HEK293 (cell line): ENCODE measurements at regions not wholly inside any gene's neighbourhood (a gene's known extent, or its start where the extent isn't known, plus 50 kb on each side); places are given as distances from the start of the nearest gene placed in this dataset.

Experiments used
- CTCF ChIA-PET: fragments of 350-600 bp; formaldehyde crosslinking; extraction: SDS; loops from one replicate; lab custom pipeline; 2021; ENCODE audit warnings: antibody characterized with exemption; lab: Yijun Ruan, JAX
- POLR2A ChIA-PET: fragments of 300-600 bp; formaldehyde crosslinking; extraction: SDS; loops from one replicate; lab custom pipeline; 2020; ENCODE audit warnings: antibody characterized with exemption, inconsistent platforms; lab: Yijun Ruan, JAX
- H3K27ac ChIP-seq: fragments of 200-500 bp; sonication (Bioruptor generic); 2 replicates; pipeline ENCODE4 v1.5.1; 2014; ENCODE audit warnings: low read depth, low read length, control low read depth, inconsistent platforms; ENCODE audit errors: extremely low read depth
- H3K36me3 ChIP-seq, 2 experiments: fragments of 200-500 bp in 1 of 2; sonication (Bioruptor generic) in 1 of 2; 1 replicate in 1 of 2; 2 replicates in 1 of 2; pipeline ENCODE4 v1.5.1; 2014 to 2017; ENCODE audit warnings: inconsistent platforms in 2 of 2, low read length in 2 of 2; ENCODE audit not compliant: control insufficient read depth in 2 of 2, insufficient read depth in 1 of 2
- H3K4me1 ChIP-seq: fragments of 200-500 bp; sonication (Bioruptor generic); 2 replicates; pipeline ENCODE4 v1.5.1; 2014; ENCODE audit warnings: mild to moderate bottlenecking, low read length, inconsistent platforms; ENCODE audit not compliant: control insufficient read depth, insufficient read depth
- H3K4me3 ChIP-seq: 2 replicates; pipeline ENCODE4 v1.5.1; 2011; ENCODE audit warnings: low read depth, mild to moderate bottlenecking, control low read depth, low read length, moderate library complexity
- H3K9me3 ChIP-seq: fragments of 200-500 bp; sonication (Bioruptor generic); 2 replicates; pipeline ENCODE4 v1.5.1; 2014; ENCODE audit warnings: low read depth, low read length, inconsistent platforms; ENCODE audit not compliant: control insufficient read depth, insufficient read depth
- MZF1 ChIP-seq: fragments of 450-650 bp; formaldehyde crosslinking; IDR thresholded peaks from 2 replicates; pipeline ENCODE4 v1.5.1; 2017; ENCODE audit warnings: missing biosample characterization, missing genetic modification characterization, borderline replicate concordance
- PRDM4 ChIP-seq: fragments of 450-650 bp; formaldehyde crosslinking; IDR thresholded peaks from 2 replicates; pipeline ENCODE4 v1.5.1; 2017; ENCODE audit warnings: missing biosample characterization, missing genetic modification characterization
- SALL2 ChIP-seq: fragments of 450-650 bp; formaldehyde crosslinking; IDR thresholded peaks from 2 replicates; pipeline ENCODE4 v1.5.0; 2017; ENCODE audit warnings: missing biosample characterization, mild to moderate bottlenecking, missing genetic modification characterization, borderline replicate concordance
- SP7 ChIP-seq: fragments of 450-650 bp; formaldehyde crosslinking; IDR thresholded peaks from 2 replicates; pipeline ENCODE4 v1.5.1; 2016; ENCODE audit warnings: missing biosample characterization, missing genetic modification characterization
- WT1 ChIP-seq: fragments of 450-650 bp; formaldehyde crosslinking; IDR thresholded peaks from 2 replicates; pipeline ENCODE4 v1.5.1; 2016; ENCODE audit warnings: missing biosample characterization, missing genetic modification characterization
- ZBTB8A ChIP-seq: fragments of 450-650 bp; formaldehyde crosslinking; IDR thresholded peaks from 2 replicates; pipeline ENCODE4 v1.5.1; 2016; ENCODE audit warnings: missing biosample characterization, missing genetic modification characterization
- ZEB2 ChIP-seq: fragments of 450-650 bp; formaldehyde crosslinking; IDR thresholded peaks from 2 replicates; pipeline ENCODE4 v1.5.1; 2016; ENCODE audit warnings: missing biosample characterization, missing genetic modification characterization
- ZFHX2 ChIP-seq: fragments of 450-650 bp; formaldehyde crosslinking; conservative IDR thresholded peaks from 2 replicates; pipeline ENCODE4 v1.5.1; 2016; ENCODE audit warnings: missing biosample characterization, missing genetic modification characterization
- ZNF121 ChIP-seq: fragments of 450-650 bp; formaldehyde crosslinking; IDR thresholded peaks from 2 replicates; pipeline ENCODE4 v1.5.1; 2016; ENCODE audit warnings: missing biosample characterization, missing genetic modification characterization
- ZNF169 ChIP-seq: fragments of 450-650 bp; formaldehyde crosslinking; IDR thresholded peaks from 2 replicates; pipeline ENCODE4 v1.5.1; 2016; ENCODE audit warnings: missing biosample characterization, missing genetic modification characterization
- ZNF248 ChIP-seq: fragments of 450-650 bp; formaldehyde crosslinking; IDR thresholded peaks from 2 replicates; pipeline ENCODE4 v1.5.1; 2017; ENCODE audit warnings: missing biosample characterization, missing genetic modification characterization
- ZNF292 ChIP-seq: fragments of 450-650 bp; formaldehyde crosslinking; IDR thresholded peaks from 2 replicates; pipeline ENCODE4 v1.5.1; 2016; ENCODE audit warnings: low read depth, missing biosample characterization, missing genetic modification characterization, borderline replicate concordance
- ZNF404 ChIP-seq: fragments of 450-650 bp; formaldehyde crosslinking; IDR thresholded peaks from 2 replicates; pipeline ENCODE4 v1.5.1; 2017; ENCODE audit warnings: missing biosample characterization, missing genetic modification characterization
- ZNF426 ChIP-seq: fragments of 450-650 bp; formaldehyde crosslinking; IDR thresholded peaks from 2 replicates; pipeline ENCODE4 v1.5.1; 2017; ENCODE audit warnings: missing biosample characterization, missing genetic modification characterization, mild to moderate bottlenecking, inconsistent platforms, moderate library complexity
- ZNF48 ChIP-seq: fragments of 450-650 bp; formaldehyde crosslinking; IDR thresholded peaks from 2 replicates; pipeline ENCODE4 v1.5.1; 2016; ENCODE audit warnings: missing biosample characterization, missing genetic modification characterization
- ZNF555 ChIP-seq: fragments of 450-650 bp; formaldehyde crosslinking; conservative IDR thresholded peaks from 2 replicates; pipeline ENCODE4 v1.5.1; 2017; ENCODE audit warnings: missing biosample characterization, mild to moderate bottlenecking, missing genetic modification characterization, inconsistent platforms
- ZNF830 ChIP-seq: fragments of 450-650 bp; IDR thresholded peaks from 2 replicates; pipeline ENCODE4 v1.5.0; 2018; ENCODE audit warnings: missing biosample characterization, missing genetic modification characterization, low read depth, mild to moderate bottlenecking, moderate library complexity
- TF ChIP-seq, protein P1 (sequence below): fragments of 450-650 bp; formaldehyde crosslinking; IDR thresholded peaks from 2 replicates; pipeline ENCODE4 v1.5.1; 2016; ENCODE audit warnings: missing biosample characterization, missing genetic modification characterization
- TF ChIP-seq, protein P2 (sequence below): fragments of 450-650 bp; formaldehyde crosslinking; IDR thresholded peaks from 2 replicates; pipeline ENCODE4 v1.5.1; 2016; ENCODE audit warnings: missing biosample characterization, missing genetic modification characterization

DNA sequence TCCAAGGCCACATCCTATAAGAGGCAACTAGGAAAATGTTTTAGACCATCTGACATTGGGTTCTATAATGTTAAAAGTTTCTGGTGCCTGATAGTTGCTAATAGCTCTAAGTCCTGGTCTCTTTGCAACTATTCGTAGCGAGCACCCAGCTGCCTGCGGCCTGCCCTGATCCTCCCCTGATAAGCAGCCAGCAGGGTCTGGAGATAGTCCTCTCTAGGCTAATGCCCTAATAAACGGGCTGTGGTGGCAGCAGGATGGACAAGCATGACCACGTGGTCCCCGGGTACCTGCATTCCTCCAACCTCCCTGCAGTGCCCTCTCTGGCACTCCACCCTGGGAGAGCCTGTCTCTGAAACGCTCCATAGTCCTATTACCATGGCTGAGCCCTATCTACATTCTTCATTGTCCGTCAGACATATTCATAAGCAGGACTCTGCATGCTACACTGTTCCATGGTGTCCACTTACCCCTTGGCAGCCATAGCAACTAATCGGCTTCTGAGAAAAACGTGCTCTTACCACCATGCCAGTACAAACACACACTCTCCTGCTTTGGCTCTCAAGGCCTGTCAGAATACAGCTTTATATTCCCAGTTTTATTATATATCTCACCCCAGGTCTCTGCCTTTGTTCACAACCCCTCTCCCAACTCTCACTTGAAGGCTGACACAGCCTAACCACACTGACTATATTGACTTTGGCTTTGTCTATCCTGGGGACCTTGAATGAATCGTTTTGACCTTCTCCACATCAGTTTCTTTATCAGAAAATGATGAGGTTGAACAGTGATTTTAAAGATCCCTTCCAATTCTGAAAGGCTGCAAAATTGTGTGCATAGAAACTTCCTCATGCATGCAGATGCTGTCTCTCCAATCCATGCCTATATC lies 49.9 kb upstream of the DAPK1 start:
- ChIA-PET POLR2A (interaction anchor here (0.7 kb wide), 1 partner anchor 24 kb away, joined by 3 read pairs; no protein-coding TSS in a partner anchor), CTCF (interaction anchor here (0.6 kb wide), 1 partner anchor 254 kb away, joined by 3 read pairs; no protein-coding TSS in a partner anchor)
- Histone ChIP-seq H3K36me3 (no peaks in the 10 kb centered on the region), H3K4me1 (no peaks in the 10 kb centered on the region), H3K9me3 (no peaks in the 10 kb centered on the region), H3K4me3 (no peak overlapping the region), H3K27ac (no peak overlapping the region)
- TF ChIP-seq, protein P1, sequence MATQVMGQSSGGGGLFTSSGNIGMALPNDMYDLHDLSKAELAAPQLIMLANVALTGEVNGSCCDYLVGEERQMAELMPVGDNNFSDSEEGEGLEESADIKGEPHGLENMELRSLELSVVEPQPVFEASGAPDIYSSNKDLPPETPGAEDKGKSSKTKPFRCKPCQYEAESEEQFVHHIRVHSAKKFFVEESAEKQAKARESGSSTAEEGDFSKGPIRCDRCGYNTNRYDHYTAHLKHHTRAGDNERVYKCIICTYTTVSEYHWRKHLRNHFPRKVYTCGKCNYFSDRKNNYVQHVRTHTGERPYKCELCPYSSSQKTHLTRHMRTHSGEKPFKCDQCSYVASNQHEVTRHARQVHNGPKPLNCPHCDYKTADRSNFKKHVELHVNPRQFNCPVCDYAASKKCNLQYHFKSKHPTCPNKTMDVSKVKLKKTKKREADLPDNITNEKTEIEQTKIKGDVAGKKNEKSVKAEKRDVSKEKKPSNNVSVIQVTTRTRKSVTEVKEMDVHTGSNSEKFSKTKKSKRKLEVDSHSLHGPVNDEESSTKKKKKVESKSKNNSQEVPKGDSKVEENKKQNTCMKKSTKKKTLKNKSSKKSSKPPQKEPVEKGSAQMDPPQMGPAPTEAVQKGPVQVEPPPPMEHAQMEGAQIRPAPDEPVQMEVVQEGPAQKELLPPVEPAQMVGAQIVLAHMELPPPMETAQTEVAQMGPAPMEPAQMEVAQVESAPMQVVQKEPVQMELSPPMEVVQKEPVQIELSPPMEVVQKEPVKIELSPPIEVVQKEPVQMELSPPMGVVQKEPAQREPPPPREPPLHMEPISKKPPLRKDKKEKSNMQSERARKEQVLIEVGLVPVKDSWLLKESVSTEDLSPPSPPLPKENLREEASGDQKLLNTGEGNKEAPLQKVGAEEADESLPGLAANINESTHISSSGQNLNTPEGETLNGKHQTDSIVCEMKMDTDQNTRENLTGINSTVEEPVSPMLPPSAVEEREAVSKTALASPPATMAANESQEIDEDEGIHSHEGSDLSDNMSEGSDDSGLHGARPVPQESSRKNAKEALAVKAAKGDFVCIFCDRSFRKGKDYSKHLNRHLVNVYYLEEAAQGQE (tag by site-specific recombination) = no peak
- TF ChIP-seq ZNF830 (tag by site-specific recombination) (no peak), ZEB2 (tag by site-specific recombination) (no peak), ZNF248 (no peak), ZNF404 (tag by site-specific recombination) (no peak), ZNF169 (tag by site-specific recombination) (no peak), PRDM4 (tag by site-specific recombination) (no peak), ZBTB8A (tag by site-specific recombination) (no peak), WT1 (no peak), ZNF121 (tag by site-specific recombination) (no peak), SALL2 (tag by site-specific recombination) (no peak), ZNF426 (tag by site-specific recombination) (no peak), ZFHX2 (no peak), ZNF48 (tag by site-specific recombination) (no peak), SP7 (tag by site-specific recombination) (no peak), ZNF292 (tag by site-specific recombination) (no peak), ZNF555 (tag by site-specific recombination) (no peak), MZF1 (no peak)
- TF ChIP-seq, protein P2, sequence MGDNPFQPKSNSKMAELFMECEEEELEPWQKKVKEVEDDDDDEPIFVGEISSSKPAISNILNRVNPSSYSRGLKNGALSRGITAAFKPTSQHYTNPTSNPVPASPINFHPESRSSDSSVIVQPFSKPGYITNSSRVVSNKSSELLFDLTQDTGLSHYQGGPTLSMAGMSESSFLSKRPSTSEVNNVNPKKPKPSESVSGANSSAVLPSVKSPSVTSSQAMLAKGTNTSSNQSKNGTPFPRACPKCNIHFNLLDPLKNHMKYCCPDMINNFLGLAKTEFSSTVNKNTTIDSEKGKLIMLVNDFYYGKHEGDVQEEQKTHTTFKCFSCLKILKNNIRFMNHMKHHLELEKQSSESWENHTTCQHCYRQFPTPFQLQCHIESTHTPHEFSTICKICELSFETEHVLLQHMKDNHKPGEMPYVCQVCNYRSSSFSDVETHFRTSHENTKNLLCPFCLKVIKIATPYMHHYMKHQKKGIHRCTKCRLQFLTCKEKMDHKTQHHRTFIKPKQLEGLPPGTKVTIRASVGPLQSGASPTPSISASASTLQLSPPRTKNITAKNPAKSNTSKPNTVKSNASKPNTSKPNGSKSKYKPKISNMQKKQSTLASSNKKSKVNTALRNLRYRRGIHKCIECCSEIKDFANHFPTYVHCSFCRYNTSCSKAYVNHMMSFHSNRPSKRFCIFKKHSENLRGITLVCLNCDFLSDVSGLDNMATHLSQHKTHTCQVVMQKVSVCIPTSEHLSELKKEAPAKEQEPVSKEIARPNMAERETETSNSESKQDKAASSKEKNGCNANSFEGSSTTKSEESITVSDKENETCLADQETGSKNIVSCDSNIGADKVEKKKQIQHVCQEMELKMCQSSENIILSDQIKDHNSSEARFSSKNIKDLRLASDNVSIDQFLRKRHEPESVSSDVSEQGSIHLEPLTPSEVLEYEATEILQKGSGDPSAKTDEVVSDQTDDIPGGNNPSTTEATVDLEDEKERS (tag by site-specific recombination) = no peak
